ENCODE measurements at regions not wholly inside any gene's neighbourhood (a gene's known extent, or its start where the extent isn't known, plus 50 kb on each side); places are given as distances from the start of the nearest gene placed in this dataset.

DNA sequence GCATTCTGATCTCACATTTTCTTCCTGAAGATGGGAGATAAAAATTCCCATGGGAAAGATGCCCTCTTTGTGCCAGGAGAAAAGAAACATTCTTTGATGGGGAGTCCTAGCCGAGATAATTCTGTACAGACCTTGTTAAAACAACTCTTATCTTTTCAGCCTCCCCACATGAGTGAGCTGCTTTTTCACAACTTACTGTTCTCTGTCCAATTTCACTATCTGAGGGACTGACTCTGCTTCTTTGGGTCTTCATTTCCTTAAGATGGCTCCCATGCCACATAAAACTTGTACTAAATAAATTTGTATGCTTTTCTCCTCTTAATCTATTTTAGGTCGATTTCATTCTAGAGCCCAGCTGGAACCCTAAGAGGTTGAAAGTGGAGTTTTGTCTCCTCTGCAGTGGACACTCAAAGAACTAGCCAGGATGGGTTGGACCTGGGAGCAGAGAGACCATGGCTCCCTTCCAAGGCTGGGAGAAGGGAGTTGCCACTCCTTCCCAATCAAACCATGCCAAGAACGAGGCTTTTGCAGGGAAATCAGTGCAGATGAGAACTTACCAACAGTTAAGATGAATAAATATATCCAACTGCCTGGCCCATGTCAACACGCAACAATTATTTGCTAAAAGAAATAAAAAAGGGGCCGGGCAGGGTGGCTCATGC lies 285.8 kb upstream of the SULF2 start:
- TF ChIP-seq, protein P1, sequence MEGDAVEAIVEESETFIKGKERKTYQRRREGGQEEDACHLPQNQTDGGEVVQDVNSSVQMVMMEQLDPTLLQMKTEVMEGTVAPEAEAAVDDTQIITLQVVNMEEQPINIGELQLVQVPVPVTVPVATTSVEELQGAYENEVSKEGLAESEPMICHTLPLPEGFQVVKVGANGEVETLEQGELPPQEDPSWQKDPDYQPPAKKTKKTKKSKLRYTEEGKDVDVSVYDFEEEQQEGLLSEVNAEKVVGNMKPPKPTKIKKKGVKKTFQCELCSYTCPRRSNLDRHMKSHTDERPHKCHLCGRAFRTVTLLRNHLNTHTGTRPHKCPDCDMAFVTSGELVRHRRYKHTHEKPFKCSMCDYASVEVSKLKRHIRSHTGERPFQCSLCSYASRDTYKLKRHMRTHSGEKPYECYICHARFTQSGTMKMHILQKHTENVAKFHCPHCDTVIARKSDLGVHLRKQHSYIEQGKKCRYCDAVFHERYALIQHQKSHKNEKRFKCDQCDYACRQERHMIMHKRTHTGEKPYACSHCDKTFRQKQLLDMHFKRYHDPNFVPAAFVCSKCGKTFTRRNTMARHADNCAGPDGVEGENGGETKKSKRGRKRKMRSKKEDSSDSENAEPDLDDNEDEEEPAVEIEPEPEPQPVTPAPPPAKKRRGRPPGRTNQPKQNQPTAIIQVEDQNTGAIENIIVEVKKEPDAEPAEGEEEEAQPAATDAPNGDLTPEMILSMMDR (IDR thresholded peaks at IDR 0.05; ENCODE audit: low read depth, low read length): no peak
- no peak for DNase-seq

GRCh38 chr20:48069596-48069995 lies 284.3 kb upstream of the SULF2 start:
- TF ChIP-seq, protein P1 (IDR thresholded peaks at IDR 0.05; ENCODE audit: low read depth, low read length): no peak
- H3K27ac ChIP-seq: no peak overlapping the region
- H3K4me3 ChIP-seq (ENCODE audit: low read depth, low read length): no peak overlapping the region
- H3K9me3 ChIP-seq (ENCODE audit: severe bottlenecking): no peaks in the 10 kb centered on the region
- no peaks in the 10 kb centered on the region for H3K27me3 ChIP-seq (ENCODE audit: insufficient read depth, low read depth, severe bottlenecking)
- no peaks in the 10 kb centered on the region for H3K36me3 ChIP-seq
- no peak for DNase-seq

More for the DNA sequence above, 285.8 kb upstream of the SULF2 start:
- no peak overlapping the region for H3K4me3 ChIP-seq (ENCODE audit: low read depth, low read length)
- H3K27me3 ChIP-seq (ENCODE audit: insufficient read depth, low read depth, severe bottlenecking): no peaks in the 10 kb centered on the region
- no peaks in the 10 kb centered on the region for H3K9me3 ChIP-seq (ENCODE audit: severe bottlenecking)
- no peaks in the 10 kb centered on the region for H3K36me3 ChIP-seq
- no peak overlapping the region for H3K27ac ChIP-seq

DNA sequence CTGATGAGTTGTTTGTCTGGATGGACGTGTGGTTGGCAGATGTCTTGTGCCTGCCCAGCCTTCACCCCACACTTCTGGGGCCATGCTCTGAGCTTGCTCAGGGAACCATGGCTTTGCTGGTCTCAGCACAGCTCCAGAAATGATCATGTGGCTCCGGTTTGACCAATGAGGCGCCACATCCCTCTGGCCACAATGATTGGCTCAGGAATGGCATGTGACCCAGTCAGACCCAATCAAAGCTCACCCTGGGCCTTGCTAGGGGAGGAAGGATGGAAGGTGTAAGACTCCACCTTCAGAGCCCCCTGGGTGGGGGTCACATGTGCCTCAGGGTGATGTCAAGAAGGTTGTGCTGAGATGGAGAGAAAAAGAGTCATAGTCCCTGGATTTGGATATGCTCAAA lies 281.6 kb upstream of the SULF2 start:
- TF ChIP-seq, protein P1 (IDR thresholded peaks at IDR 0.05; ENCODE audit: low read depth, low read length): no peak
- no peaks in the 10 kb centered on the region for H3K36me3 ChIP-seq
- no peaks in the 10 kb centered on the region for H3K27me3 ChIP-seq (ENCODE audit: insufficient read depth, low read depth, severe bottlenecking)
- no peak for DNase-seq
- no peak overlapping the region for H3K4me3 ChIP-seq (ENCODE audit: low read depth, low read length)
- H3K27ac ChIP-seq: no peak overlapping the region
- no peaks in the 10 kb centered on the region for H3K9me3 ChIP-seq (ENCODE audit: severe bottlenecking)

- DNase-seq: no peak
- TF ChIP-seq, protein P1 (IDR thresholded peaks at IDR 0.05; ENCODE audit: low read depth, low read length): no peak
- Histone ChIP-seq H3K27me3 (ENCODE audit: insufficient read depth, low read depth, severe bottlenecking) (no peaks in the 10 kb centered on the region), H3K9me3 (ENCODE audit: severe bottlenecking) (no peaks in the 10 kb centered on the region), H3K4me3 (ENCODE audit: low read depth, low read length) (no peak overlapping the region), H3K36me3 (no peaks in the 10 kb centered on the region), H3K27ac (no peak overlapping the region)
Measured at GRCh38 chr20:48066246-48066645, 281.0 kb upstream of the SULF2 start.

- no peak overlapping the region for H3K4me3 ChIP-seq (ENCODE audit: low read depth, low read length)
- no peaks in the 10 kb centered on the region for H3K36me3 ChIP-seq
- no peaks in the 10 kb centered on the region for H3K9me3 ChIP-seq (ENCODE audit: severe bottlenecking)
- no peak for DNase-seq
- no peaks in the 10 kb centered on the region for H3K27me3 ChIP-seq (ENCODE audit: insufficient read depth, low read depth, severe bottlenecking)
- TF ChIP-seq, protein P1 (IDR thresholded peaks at IDR 0.05; ENCODE audit: low read depth, low read length): no peak
- H3K27ac ChIP-seq: no peak overlapping the region
Measured at GRCh38 chr20:48065833-48066232, 280.6 kb upstream of the SULF2 start.

- Histone ChIP-seq H3K27ac (no peak overlapping the region), H3K4me3 (ENCODE audit: low read depth, low read length) (no peak overlapping the region)
Measured at GRCh38 chr20:48064929-48065328, 279.6 kb upstream of the SULF2 start.

More at GRCh38 chr20:48064929-48065328, 279.6 kb upstream of the SULF2 start:
- no peaks in the 10 kb centered on the region for H3K36me3 ChIP-seq
- TF ChIP-seq, protein P1 (IDR thresholded peaks at IDR 0.05; ENCODE audit: low read depth, low read length): no peak
- H3K27me3 ChIP-seq (ENCODE audit: insufficient read depth, low read depth, severe bottlenecking): no peaks in the 10 kb centered on the region
- DNase-seq: no peak
- H3K9me3 ChIP-seq (ENCODE audit: severe bottlenecking): no peaks in the 10 kb centered on the region

All from WERI-Rb-1 (cell line).